Left kidney (tissue), 1 donor: ENCODE measurements at regions not wholly inside any gene's neighbourhood (a gene's known extent, or its start where the extent isn't known, plus 50 kb on each side); places are given as distances from the start of the nearest gene placed in this dataset.

Experiments used
- DNase-seq: peaks from one replicate; pipeline ENCODE4 v3.0.0-alpha.2; 2013

DNA sequence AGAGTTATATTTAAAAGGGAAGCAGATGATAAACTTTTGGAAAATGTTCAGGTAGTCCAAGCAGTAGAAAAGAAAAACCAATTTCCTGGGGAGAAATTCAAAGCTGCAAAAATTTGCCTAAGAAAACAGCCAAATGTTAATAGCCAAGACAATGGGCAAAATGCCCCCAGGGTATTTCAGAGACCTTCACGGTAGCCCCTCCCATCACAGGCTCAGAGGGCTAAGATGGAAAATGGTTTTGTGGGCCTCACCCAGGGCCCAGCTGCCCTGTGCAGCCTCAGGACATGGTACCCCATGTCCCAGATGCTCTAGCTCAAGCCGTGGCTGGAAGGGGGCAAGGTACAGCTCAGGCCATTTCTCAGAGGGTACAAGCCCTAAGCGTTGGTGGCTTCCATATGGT, 391.0 kb downstream of the ZIC4 start:
- DNase-seq: no peak

- no peak for DNase-seq
Measured at GRCh38 chr3:147008886-147009285, 397.5 kb downstream of the ZIC4 start.

- DNase-seq: no peak
Measured at GRCh38 chr3:147008458-147008857, 397.9 kb downstream of the ZIC4 start.

DNA sequence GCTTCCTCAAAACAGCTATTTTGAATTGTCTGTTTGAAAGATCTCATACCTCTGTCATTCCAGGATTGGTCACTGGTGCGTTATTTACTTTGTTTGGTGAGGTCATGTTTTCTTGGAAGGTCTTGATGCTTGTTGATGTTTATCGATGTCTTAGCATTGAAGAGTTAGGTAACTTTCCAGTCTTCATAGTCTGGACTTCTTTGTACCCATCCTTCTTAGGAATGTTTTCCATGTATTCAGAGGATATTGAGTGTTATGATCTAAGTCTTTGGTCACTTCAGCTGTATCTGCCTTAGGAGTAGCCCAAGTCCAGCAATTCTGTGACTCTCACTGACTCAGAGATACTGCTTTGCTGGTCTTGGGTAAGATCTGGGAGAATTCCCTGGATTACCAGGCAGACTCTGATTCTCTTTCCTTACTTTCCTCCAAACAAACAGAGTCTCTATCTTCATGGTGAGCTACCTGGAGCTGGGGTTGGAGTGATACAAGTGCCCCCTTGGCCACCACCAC, 398.6 kb downstream of the ZIC4 start:
- DNase-seq: no peak

DNA sequence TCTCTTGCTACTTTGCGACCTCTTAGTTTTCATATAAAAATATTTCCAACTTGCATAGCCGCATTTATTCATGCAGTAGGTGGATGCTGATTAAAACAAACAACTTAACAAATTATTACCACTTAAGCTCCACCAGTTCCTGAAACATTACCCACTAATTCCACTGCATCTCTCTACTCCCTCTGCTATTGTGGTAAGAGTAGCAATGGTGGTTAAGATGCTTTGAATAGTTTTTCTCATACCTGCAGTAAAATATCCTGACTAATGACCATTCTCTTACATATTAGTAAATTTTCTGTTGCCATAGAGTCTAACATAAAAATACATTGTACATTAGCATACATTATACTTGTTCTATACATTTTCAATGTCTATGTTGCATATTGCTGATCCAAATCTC, 397.6 kb upstream of the PLSCR5 start:
- no peak for DNase-seq

DNA sequence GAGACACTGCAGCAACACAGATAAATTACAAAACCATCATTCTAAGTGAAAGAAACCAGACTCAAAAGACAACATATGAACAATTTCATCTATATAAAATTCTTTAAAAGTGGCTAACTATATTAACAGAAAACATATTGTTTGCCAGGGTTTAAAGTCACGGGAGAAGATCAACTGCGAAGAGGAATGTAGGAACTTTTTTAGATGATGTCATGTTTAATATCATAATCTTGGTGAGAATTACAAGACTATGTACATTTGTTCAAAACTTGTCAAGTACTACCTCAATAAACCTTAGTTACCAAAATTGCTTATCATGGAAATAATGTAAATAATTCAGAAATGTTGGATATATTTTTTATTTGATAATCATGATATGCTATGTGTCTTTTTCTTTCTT, 395.1 kb upstream of the PLSCR5 start:
- DNase-seq: no peak

DNA sequence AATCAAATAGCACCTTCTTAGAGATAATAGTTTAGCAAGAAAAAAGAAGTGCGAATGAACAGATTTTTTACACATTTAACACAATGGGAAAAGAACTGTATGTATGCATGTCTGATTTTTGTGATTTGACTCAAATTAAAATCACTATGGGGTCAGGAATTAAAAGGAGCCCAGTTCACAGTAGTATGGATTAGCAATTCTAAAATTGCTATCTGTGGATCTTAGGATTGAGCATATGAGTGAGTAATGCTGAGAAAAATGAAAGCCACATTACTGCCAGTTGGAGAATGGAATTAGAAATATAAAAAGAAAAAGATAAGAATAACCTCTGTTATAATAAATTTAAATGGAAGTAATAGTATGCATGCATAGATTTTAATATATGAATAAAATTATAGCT, 386.8 kb upstream of the PLSCR5 start:
- DNase-seq: no peak

DNA sequence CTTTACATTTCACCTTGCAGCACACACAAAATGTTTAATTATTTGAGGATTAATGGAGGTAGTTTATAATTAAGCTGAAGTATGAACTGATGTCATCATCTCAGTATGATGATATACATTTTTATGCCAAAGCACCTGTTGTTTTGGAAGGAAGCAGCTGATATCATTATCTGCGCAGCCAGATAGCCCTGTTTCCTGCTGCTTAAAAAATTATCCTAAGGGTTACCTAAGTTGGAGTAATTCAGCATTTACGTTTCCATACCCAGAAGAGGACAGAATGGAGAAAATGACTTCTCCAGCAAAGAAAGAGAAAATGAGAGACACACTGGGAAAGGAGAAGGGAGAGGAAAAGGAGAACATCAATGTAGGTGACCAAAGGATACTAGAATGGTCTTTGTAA, 370.3 kb upstream of the PLSCR5 start:
- DNase-seq: no peak

- no peak for DNase-seq
Measured at GRCh38 chr3:146975032-146975431, 369.9 kb upstream of the PLSCR5 start.

DNA sequence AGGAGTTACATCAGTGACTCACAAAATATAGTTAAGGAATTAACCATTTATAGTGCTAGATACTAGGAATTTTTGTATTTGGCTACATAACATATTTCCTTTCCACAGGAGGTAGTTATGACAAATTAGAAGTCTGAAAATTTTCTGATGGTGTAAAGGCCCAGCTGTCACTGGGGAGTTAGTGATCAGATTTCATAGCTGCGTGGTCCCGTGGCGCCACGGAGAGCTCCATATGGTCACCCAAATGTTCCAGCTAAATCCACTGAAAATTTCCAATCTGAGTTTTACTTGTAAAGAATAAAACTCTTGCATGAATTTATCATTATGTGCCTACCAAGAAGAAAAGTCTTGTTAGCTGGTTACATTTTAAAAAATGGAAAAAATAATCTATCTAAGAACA, 368.9 kb upstream of the PLSCR5 start:
- DNase-seq: no peak

- DNase-seq: no peak
Measured at GRCh38 chr3:146972726-146973125, 367.6 kb upstream of the PLSCR5 start.

DNA sequence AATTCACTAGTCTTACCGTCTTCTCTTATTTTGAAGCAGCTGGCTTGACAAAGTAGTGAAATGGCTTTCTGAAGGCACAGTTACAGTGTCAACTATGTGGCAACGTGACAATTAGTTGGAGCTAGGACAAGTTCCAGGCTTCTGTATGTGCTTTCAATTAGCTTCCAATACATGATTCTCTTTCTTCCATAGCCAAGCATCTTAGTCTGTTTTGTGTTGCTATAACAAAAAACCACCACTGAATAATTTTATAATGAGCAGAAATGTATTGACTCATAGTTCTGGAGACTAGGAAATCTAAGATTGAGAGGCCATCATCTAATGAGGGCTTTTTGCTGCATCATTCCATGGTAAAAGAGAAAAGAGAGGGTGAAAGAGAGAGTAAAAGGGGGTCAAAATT, 365.1 kb upstream of the PLSCR5 start:
- no peak for DNase-seq

DNA sequence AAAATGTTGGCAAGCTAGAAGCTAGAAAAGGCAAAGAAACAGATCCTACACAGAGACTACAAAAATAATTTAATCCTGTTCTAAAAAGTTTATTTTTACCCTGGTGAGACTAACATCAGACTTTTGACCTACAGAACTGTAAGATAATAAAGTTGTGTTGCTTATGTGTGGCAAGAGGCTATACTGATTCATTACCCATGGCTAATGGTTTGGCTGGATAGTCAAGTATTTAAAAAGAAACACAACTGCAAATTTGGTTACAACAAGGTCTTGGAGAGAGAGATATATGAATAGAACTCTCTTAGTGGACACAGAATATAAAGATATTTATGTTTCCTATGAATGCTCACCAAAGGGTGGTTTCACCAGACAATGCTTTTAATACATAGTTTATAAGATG, 364.2 kb upstream of the PLSCR5 start:
- no peak for DNase-seq

DNA sequence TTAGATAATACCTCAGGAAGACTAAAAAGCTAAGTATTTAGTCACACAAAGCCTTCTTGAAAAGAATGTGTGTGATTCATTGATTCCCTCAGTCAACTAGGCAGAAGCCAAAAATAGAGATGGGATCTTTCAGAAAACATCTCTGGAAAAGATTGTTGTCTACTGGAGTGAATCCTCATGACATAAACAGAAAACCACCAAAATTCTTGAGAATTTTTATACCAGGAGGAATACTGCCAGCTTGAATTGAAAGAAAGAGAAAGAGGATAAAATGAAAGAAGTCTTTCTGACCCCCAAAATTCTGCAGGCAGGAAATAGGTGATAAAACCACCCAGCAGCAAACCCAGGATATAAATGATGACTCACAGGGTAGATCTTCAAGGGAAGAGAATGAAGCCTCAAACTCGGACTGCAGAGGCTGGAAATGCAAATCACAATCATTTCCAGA, 363.1 kb upstream of the PLSCR5 start:
- no peak for DNase-seq

- DNase-seq: no peak
Measured at GRCh38 chr3:146967783-146968182, 362.6 kb upstream of the PLSCR5 start.

DNA sequence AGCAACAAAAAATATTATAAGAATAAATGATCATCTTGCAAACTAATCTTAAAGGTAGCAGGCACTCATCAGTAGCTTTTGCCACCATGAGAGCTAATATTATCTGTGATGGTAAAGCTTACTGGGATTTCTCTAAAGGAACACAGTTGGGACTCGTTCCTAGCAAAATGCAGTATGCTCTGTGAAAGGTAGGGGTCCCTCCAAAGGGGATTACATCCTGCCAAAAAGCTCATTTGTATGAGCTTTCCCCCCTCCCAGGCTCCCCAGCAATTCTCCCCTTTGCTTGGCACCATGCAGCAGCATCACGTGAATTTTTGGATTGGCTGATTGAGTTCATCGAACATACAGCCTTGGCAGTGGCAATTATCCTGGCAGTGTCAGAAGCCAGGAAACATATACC, 361.0 kb upstream of the PLSCR5 start:
- DNase-seq: no peak

GRCh38 chr3:146953511-146953981, 348.4 kb upstream of the PLSCR5 start:
- no peak for DNase-seq

GRCh38 chr3:146948985-146949384, 343.8 kb upstream of the PLSCR5 start:
- no peak for DNase-seq

- DNase-seq: no peak
Measured at GRCh38 chr3:146948186-146948585, 343.0 kb upstream of the PLSCR5 start.

GRCh38 chr3:146929696-146930095, 324.6 kb upstream of the PLSCR5 start:
- DNase-seq: no peak

DNA sequence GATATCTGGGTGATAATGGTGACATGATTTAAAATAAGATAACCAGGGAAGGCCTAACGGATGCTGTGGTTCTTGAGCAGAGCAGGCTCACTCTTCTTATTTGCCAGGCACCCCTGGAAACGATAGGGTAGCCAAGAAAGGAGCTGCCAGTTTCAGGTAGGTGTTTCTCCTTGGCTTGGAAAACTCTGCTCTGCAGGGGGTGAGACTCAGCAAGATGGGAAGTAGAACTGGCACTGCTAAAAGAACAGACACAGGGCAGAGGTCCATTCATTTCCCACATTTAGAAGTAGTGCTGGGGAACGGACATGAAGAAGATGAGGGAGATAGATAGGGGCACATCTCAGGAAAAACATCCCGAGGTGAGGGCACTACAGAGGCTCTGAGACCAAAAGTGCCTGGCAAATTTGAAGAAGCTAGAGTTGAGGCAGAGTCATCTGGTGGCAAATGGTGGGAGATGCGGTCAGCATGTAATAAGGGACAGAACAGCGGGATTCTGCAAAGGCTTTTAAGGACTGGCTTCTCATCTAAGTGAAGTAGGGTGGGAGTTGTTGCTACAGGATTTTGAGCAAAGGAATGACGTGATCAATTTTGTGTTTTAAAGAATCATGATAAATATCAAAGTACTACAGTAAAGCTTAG, 323.4 kb upstream of the PLSCR5 start:
- no peak for DNase-seq

- DNase-seq: no peak
Measured at GRCh38 chr3:146921693-146922092, 316.5 kb upstream of the PLSCR5 start.

- no peak for DNase-seq
Measured at GRCh38 chr3:146914409-146914808, 309.3 kb upstream of the PLSCR5 start.

DNA sequence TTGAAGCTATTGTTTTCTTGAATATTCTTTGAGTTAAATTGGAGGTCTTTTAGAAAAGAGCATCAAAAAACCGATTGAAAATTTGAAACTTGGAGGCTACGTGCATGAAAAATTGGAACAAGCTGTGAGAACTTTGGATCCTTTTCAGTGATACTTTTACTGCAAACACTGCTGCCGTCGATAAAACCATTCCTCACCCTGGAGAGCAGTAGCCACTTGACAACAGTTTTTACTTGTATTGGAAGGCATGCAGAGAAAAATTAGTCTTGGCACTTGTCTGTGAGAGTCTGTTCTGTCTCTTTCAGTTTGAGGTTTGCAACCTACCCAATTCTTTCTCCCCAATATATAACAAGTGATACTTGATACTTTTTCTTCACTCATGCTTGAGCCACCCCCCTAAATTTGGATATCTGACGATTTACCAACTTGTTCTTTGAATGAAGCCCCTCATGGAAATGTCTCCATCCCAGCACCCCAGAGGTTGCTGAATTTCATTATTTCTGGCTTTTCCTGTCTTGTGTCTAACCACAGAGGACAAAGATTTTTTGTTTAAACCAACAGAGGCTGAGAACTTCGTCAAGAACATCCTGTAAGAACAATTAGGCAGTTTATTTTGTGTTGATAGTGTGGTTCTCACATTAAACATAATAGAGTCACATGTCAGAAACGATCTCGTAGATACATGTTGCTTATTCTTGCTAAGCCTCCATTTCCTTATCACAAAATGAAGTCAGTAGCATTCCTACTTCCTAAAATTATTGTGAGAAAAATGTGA, 307.3 kb upstream of the PLSCR5 start:
- no peak for DNase-seq
